ENCODE measurements at regions not wholly inside any gene's neighbourhood (a gene's known extent, or its start where the extent isn't known, plus 50 kb on each side); places are given as distances from the start of the nearest gene placed in this dataset.

DNA sequence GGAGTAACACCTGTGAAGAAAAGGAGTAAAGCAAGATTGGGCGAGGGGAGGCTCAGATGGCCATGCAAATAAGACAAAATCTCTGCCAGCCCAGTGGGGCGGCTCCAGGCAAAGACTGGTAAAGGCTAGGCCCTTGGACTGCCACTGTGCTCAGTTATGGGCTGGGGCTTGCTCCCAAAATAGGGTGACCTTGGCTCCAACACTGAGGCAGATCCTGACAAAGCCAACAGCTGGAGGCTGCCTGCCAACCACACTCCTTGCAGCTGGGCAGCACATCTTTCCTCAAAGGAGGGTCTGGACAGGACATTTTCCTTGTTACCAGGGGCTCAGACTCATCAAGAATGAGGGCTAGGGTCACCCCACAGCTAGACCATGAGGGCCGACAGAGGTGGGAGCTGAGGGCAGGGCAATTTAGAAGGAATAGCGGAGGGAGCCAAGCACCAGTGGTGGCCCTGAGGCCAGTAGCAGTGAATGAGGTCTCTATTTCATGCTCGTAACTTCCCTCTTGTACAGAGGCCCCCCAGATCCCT, 86.1 kb downstream of the CHRD start:
- no peak overlapping the region for H3K27ac Mint-ChIP-seq (ENCODE audit: unreplicated experiment)
- no peak for DNase-seq (ENCODE audit: low spot score)
- TF ChIP-seq, protein P1, sequence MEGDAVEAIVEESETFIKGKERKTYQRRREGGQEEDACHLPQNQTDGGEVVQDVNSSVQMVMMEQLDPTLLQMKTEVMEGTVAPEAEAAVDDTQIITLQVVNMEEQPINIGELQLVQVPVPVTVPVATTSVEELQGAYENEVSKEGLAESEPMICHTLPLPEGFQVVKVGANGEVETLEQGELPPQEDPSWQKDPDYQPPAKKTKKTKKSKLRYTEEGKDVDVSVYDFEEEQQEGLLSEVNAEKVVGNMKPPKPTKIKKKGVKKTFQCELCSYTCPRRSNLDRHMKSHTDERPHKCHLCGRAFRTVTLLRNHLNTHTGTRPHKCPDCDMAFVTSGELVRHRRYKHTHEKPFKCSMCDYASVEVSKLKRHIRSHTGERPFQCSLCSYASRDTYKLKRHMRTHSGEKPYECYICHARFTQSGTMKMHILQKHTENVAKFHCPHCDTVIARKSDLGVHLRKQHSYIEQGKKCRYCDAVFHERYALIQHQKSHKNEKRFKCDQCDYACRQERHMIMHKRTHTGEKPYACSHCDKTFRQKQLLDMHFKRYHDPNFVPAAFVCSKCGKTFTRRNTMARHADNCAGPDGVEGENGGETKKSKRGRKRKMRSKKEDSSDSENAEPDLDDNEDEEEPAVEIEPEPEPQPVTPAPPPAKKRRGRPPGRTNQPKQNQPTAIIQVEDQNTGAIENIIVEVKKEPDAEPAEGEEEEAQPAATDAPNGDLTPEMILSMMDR (IDR thresholded peaks at IDR 0.05; ENCODE audit: unreplicated experiment): no peak
- H3K36me3 Mint-ChIP-seq (ENCODE audit: low read depth, unreplicated experiment): no peaks in the 10 kb centered on the region
- no peak overlapping the region for H3K4me3 Mint-ChIP-seq (ENCODE audit: unreplicated experiment)
- H3K27me3 Mint-ChIP-seq (ENCODE audit: unreplicated experiment): peaks cover 3% of the 10 kb centered on the region
- H3K9me3 Mint-ChIP-seq (ENCODE audit: unreplicated experiment): no peaks in the 10 kb centered on the region
- H3K4me1 Mint-ChIP-seq (ENCODE audit: unreplicated experiment): peaks cover 3% of the 10 kb centered on the region

DNA sequence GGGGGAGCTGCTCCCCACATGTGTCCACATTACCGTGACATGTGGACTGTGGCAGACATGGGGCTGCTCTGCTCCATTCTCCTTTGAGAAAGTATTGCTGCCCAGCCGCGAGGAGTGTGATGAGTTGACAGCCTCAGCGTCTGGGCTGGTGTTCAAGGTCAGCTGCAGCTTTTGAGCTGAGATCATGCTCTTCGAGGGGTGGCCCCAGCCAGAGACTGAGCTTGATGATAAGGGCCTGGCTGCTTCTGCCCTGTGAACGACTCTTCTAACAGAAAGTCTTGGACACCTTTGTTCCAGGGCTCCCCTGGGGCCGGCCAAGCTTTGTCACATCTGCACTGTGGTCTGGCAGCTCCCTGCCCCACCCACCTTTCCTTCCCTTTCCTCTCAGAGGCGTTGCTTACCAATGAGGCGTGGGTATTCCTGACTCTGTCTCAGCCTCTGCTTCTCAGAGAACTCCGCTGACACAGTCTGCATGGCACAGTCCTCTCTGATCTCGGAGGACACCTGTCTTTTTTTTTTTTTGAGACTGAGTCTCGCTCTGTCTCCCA, 86.6 kb downstream of the CHRD start:
- no peak for DNase-seq (ENCODE audit: low spot score)
- TF ChIP-seq, protein P1 (IDR thresholded peaks at IDR 0.05; ENCODE audit: unreplicated experiment): no peak
- no peaks in the 10 kb centered on the region for H3K9me3 Mint-ChIP-seq (ENCODE audit: unreplicated experiment)
- no peak overlapping the region for H3K4me3 Mint-ChIP-seq (ENCODE audit: unreplicated experiment)
- peaks cover 4% of the 10 kb centered on the region for H3K27me3 Mint-ChIP-seq (ENCODE audit: unreplicated experiment)
- no peaks in the 10 kb centered on the region for H3K36me3 Mint-ChIP-seq (ENCODE audit: low read depth, unreplicated experiment)
- peaks cover 5% of the 10 kb centered on the region for H3K4me1 Mint-ChIP-seq (ENCODE audit: unreplicated experiment)
- H3K27ac Mint-ChIP-seq (ENCODE audit: unreplicated experiment): no peak overlapping the region

DNA sequence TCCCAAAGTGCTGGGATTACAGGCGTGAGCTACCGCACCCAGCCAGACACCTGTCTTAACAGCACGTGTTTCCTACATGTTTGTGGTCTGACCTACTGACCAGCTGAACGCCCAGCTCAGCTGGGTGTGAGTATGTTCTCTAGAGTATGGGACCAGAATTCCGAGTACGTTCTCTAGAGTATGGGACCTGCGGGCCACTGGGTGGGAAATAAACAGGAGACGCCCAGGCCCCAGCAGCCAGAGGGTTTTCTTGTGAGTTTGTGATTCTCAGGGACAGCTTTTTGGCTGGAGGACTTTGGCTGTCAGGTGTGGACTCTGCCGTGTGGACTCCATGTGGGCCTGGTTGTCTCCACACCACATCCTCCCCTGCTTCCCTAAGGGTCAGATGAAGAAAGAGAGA, 87.3 kb downstream of the CHRD start:
- TF ChIP-seq, protein P1 (IDR thresholded peaks at IDR 0.05; ENCODE audit: unreplicated experiment): no peak
- Mint-ChIP-seq H3K36me3 (ENCODE audit: low read depth, unreplicated experiment) (no peaks in the 10 kb centered on the region), H3K4me1 (ENCODE audit: unreplicated experiment) (peaks cover 6% of the 10 kb centered on the region), H3K9me3 (ENCODE audit: unreplicated experiment) (no peaks in the 10 kb centered on the region), H3K27me3 (ENCODE audit: unreplicated experiment) (peaks cover 4% of the 10 kb centered on the region), H3K27ac (ENCODE audit: unreplicated experiment) (no peak overlapping the region), H3K4me3 (ENCODE audit: unreplicated experiment) (no peak overlapping the region)
- DNase-seq (ENCODE audit: low spot score): no peak

DNA sequence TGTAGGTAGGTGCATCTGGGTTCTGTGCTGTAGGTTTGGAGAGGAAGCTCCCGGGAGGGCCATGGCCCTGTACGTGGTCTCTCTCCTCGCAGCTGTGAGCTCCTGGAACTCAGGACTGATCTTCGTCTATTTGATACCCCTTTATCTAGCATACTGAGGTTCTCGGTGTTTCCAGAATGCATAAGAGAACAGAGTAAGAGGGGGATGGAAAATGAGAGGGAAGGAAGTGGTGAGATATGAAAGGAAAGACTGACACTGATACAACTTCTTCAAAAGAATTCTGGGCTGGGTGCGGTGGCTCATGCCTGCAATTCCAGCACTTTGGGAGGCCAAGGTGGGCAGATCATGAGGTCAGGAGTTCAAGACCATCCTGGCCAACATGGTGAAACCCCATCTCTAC, 90.7 kb downstream of the CHRD start:
- TF ChIP-seq, protein P1 (IDR thresholded peaks at IDR 0.05; ENCODE audit: unreplicated experiment): no peak
- peaks cover 1% of the 10 kb centered on the region for H3K27me3 Mint-ChIP-seq (ENCODE audit: unreplicated experiment)
- no peak overlapping the region for H3K27ac Mint-ChIP-seq (ENCODE audit: unreplicated experiment)
- peaks cover 26% of the 10 kb centered on the region for H3K4me1 Mint-ChIP-seq (ENCODE audit: unreplicated experiment)
- H3K36me3 Mint-ChIP-seq (ENCODE audit: low read depth, unreplicated experiment): no peaks in the 10 kb centered on the region
- no peak overlapping the region for H3K4me3 Mint-ChIP-seq (ENCODE audit: unreplicated experiment)
- DNase-seq (ENCODE audit: low spot score): no peak
- H3K9me3 Mint-ChIP-seq (ENCODE audit: unreplicated experiment): no peaks in the 10 kb centered on the region

DNA sequence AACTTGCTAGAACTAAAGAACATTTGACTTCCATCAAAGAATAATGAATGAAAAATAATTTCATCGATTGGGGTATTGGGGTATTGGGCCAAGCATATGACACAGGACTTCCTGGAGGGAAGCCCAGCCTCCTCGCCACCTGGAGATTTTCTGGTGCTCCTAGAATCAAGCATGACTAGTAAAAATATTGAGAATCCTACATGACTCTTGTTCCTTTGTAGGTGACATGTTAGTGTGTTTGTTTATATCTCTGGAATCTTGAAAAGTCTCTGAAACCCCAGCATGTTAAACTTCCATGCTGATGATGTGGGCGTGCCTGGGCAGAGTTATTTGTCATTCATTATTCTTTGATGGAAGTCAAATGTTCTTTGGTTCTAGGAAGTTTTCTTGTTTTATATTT, 90.1 kb upstream of the EPHB3 start:
- no peaks in the 10 kb centered on the region for H3K36me3 Mint-ChIP-seq (ENCODE audit: low read depth, unreplicated experiment)
- no peak for DNase-seq (ENCODE audit: low spot score)
- no peak overlapping the region for H3K4me3 Mint-ChIP-seq (ENCODE audit: unreplicated experiment)
- peaks cover 1% of the 10 kb centered on the region for H3K27me3 Mint-ChIP-seq (ENCODE audit: unreplicated experiment)
- TF ChIP-seq, protein P1 (IDR thresholded peaks at IDR 0.05; ENCODE audit: unreplicated experiment): no peak
- peak overlapping the region; percentile 23 for H3K27ac Mint-ChIP-seq (ENCODE audit: unreplicated experiment)
- H3K4me1 Mint-ChIP-seq (ENCODE audit: unreplicated experiment): peaks cover 26% of the 10 kb centered on the region
- no peaks in the 10 kb centered on the region for H3K9me3 Mint-ChIP-seq (ENCODE audit: unreplicated experiment)
